Ectodermal cell (in vitro differentiated cells): ENCODE measurements at regions not wholly inside any gene's neighbourhood (a gene's known extent, or its start where the extent isn't known, plus 50 kb on each side); places are given as distances from the start of the nearest gene placed in this dataset.

Source experiments
- H3K27ac ChIP-seq: 2 replicates; pipeline ENCODE4 v1.7.0; 2013; ENCODE audit warnings: mild to moderate bottlenecking, low read depth, low read length; ENCODE audit not compliant: insufficient read depth, poor library complexity, severe bottlenecking
- H3K27me3 ChIP-seq: 2 replicates; pipeline ENCODE4 v1.7.0; 2013; ENCODE audit warnings: mild to moderate bottlenecking, low read length; ENCODE audit not compliant: insufficient read depth, control insufficient read depth, poor library complexity, severe bottlenecking
- H3K36me3 ChIP-seq: one replicate; pipeline ENCODE4 v1.7.0; 2013; ENCODE audit warnings: low read length; ENCODE audit not compliant: control insufficient read depth, insufficient read depth
- H3K4me1 ChIP-seq: one replicate; pipeline ENCODE4 v1.7.0; 2013; ENCODE audit warnings: low read length; ENCODE audit not compliant: control insufficient read depth, insufficient read depth
- H3K4me3 ChIP-seq: 2 replicates; pipeline ENCODE4 v1.7.0; 2013; ENCODE audit warnings: low read depth, low read length, control low read depth; ENCODE audit not compliant: insufficient read depth
- H3K9me3 ChIP-seq: 2 replicates; pipeline ENCODE4 v1.7.0; 2013; ENCODE audit warnings: mild to moderate bottlenecking, low read length, moderate library complexity; ENCODE audit not compliant: control insufficient read depth
- WGBS, 2 experiments: methylation state at CpG; one replicate each; pipeline ENCODE4 v1.1.7; 2013; ENCODE audit warnings: missing lambda C conversion rate in 2 of 2; 5-methylcytosine and 5-hydroxymethylcytosine counted together

DNA sequence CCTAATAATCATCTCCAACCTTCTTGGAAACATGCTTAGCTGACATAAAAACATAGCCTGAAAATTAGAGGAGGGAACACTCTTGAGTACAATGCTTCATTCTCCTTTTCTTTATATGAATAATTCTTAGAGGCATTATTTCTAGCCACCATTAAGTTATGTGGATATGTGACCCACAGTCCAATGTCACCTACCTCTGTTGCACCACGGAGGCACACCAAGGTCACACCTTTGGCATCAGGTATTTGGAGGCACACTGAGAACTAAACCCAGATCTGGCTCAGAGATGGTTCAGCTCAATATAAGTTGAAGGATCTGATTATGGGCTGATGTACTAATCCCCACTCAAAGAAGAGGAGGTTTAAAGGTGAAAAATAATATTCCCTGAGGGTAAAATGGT, 385.1 kb downstream of the POM121L12 start:
- Histone ChIP-seq H3K4me3 (no peak overlapping the region), H3K27ac (no peak overlapping the region), H3K27me3 (no peaks in the 10 kb centered on the region), H3K9me3 (no peaks in the 10 kb centered on the region), H3K36me3 (no peaks in the 10 kb centered on the region), H3K4me1 (no peaks in the 10 kb centered on the region)
- WGBS, 2 experiments: 96 to 100% methylated on average over 1 of the region's 1 CpG

- H3K36me3 ChIP-seq: no peaks in the 10 kb centered on the region
- H3K4me1 ChIP-seq: no peaks in the 10 kb centered on the region
- H3K27ac ChIP-seq: no peak overlapping the region
- no peak overlapping the region for H3K4me3 ChIP-seq
- H3K9me3 ChIP-seq: no peaks in the 10 kb centered on the region
- no peaks in the 10 kb centered on the region for H3K27me3 ChIP-seq
- 67 to 69% methylated on average over 4 of the region's 5 CpGs for WGBS, 2 experiments
Observed at GRCh38 chr7:53422291-53422690, 386.9 kb downstream of the POM121L12 start.

GRCh38 chr7:53426145-53426750, 390.8 kb downstream of the POM121L12 start:
- no peaks in the 10 kb centered on the region for H3K27me3 ChIP-seq
- WGBS, 2 experiments: 89% methylated on average over 6 of the region's 6 CpGs
- H3K4me1 ChIP-seq: no peaks in the 10 kb centered on the region

GRCh38 chr7:53428045-53428444, 392.6 kb downstream of the POM121L12 start:
- Histone ChIP-seq H3K9me3 (no peaks in the 10 kb centered on the region), H3K4me1 (no peaks in the 10 kb centered on the region), H3K27ac (no peak overlapping the region), H3K27me3 (no peaks in the 10 kb centered on the region), H3K36me3 (no peaks in the 10 kb centered on the region), H3K4me3 (no peak overlapping the region)
- WGBS, 2 experiments: 88 to 90% methylated on average over 5 of the region's 5 CpGs

More at GRCh38 chr7:53426145-53426750, 390.8 kb downstream of the POM121L12 start:
- H3K9me3 ChIP-seq: no peaks in the 10 kb centered on the region
- H3K36me3 ChIP-seq: no peaks in the 10 kb centered on the region
- no peak overlapping the region for H3K4me3 ChIP-seq
- no peak overlapping the region for H3K27ac ChIP-seq

DNA sequence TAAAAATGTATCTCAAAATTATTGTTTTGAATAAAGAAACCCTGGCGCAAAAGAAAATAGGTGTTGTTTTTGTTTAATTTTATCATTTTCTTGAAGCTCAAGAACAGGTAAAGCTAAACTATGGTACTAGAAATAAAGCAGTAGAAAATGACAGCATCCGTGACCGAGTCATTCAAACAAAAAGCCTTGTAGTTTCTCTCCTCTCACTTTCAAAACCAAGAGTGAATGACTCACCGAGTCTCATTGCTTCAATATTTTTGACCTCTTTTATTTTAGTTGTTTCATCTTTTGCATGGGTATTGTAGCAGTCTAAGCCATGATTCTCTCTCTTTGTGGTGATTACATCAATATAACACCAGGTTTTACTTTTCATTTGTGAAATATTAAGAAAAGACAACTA, 396.5 kb downstream of the POM121L12 start:
- Histone ChIP-seq H3K4me3 (no peak overlapping the region), H3K36me3 (no peaks in the 10 kb centered on the region), H3K4me1 (no peaks in the 10 kb centered on the region), H3K27me3 (no peaks in the 10 kb centered on the region), H3K27ac (no peak overlapping the region), H3K9me3 (no peaks in the 10 kb centered on the region)
- WGBS, 2 experiments: 85 to 87% methylated on average over 4 of the region's 4 CpGs

DNA sequence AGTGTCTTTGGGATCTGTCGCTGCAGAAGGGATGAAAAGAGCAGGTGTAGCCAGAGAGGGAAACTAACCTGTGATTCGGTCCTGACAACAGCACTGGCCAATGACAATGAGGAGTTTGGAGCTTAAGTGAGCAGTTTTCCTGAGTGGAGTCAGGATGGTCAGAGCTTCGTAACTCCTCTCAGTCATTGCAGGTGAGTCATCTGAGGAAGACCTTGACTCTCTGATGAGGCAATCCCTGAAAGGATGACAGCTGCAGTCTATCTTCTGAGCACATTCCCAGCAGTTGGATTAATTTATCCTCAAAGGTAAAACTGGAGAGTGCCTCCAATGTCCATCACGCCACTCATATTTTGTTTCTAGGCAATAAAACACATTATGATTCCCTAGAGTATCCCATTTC, 401.9 kb downstream of the POM121L12 start:
- Histone ChIP-seq H3K9me3 (no peaks in the 10 kb centered on the region), H3K4me1 (no peaks in the 10 kb centered on the region), H3K27me3 (no peaks in the 10 kb centered on the region), H3K4me3 (no peak overlapping the region), H3K36me3 (no peaks in the 10 kb centered on the region), H3K27ac (no peak overlapping the region)
- 92 to 93% methylated on average over 4 of the region's 4 CpGs for WGBS, 2 experiments

DNA sequence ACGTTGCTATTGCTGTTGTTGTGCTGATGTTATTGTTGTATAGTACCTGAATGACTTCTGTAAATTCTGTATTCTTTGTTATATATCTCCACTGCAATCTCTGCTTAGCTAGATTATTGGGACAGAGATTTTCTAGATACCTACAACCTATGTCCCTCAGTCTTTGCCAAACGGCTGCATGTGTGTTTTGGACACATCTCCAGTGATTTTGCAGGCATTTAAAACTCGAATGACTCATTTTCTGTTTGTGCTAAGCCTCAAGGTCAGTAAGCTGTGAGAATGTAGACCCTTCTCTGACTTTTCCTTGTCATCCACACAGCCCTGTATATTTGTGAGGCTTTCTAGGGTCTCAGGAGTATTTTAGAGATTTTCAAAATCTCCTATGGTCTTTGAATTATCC, 410.7 kb downstream of the POM121L12 start:
- no peak overlapping the region for H3K4me3 ChIP-seq
- no peaks in the 10 kb centered on the region for H3K27me3 ChIP-seq
- H3K27ac ChIP-seq: no peak overlapping the region
- WGBS, 2 experiments: 81 to 94% methylated on average over 2 to 3 of the region's 3 CpGs
- no peaks in the 10 kb centered on the region for H3K36me3 ChIP-seq
- no peaks in the 10 kb centered on the region for H3K9me3 ChIP-seq
- H3K4me1 ChIP-seq: no peaks in the 10 kb centered on the region

DNA sequence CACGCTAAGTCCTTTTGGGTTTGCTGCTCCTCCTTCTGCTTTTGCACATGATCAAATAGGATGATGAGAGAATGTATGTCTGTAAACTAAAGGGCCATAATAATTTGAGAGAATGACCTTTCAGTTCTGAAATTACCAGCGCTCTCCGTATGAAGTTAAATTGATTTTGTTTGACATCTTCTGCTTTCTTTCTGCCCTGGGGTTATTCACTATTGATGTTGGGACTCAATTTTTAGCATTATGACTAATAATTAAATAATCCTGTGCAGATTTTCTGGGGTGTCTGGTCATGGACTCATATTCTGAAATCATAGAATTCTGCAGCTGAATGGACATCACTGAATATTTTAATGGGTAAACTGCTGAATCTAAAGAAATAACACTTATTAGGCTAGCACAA, 423.2 kb downstream of the POM121L12 start:
- no peak overlapping the region for H3K27ac ChIP-seq
- no peaks in the 10 kb centered on the region for H3K36me3 ChIP-seq
- no peak overlapping the region for H3K4me3 ChIP-seq
- 91 to 98% methylated on average over 3 of the region's 3 CpGs for WGBS, 2 experiments
- no peaks in the 10 kb centered on the region for H3K4me1 ChIP-seq
- no peaks in the 10 kb centered on the region for H3K9me3 ChIP-seq
- no peaks in the 10 kb centered on the region for H3K27me3 ChIP-seq

DNA sequence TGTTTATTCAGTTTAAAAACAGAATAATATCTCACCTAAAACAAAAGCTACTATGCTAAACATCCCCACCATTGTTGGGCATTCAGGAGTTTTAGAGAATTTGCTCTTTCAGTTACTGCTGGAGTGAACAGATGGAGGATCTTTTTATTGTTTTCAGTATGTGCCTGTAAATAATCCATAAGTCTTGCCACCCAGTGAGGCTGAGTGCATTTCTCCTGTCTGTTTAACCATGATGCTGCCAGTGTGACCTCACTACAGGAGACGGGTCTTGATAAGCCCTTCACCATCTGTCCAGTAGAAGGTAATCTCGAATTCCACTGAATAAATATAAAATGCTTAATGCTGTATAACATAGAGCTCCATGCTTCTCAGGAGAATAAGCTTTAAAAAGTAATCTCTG, 430.9 kb downstream of the POM121L12 start:
- WGBS, 2 experiments: 88 to 93% methylated on average over 1 of the region's 2 CpGs
- no peaks in the 10 kb centered on the region for H3K4me1 ChIP-seq
- H3K9me3 ChIP-seq: no peaks in the 10 kb centered on the region
- no peak overlapping the region for H3K27ac ChIP-seq
- H3K4me3 ChIP-seq: no peak overlapping the region
- H3K27me3 ChIP-seq: no peaks in the 10 kb centered on the region
- no peaks in the 10 kb centered on the region for H3K36me3 ChIP-seq

- Histone ChIP-seq H3K4me3 (no peak overlapping the region), H3K36me3 (no peaks in the 10 kb centered on the region), H3K4me1 (no peaks in the 10 kb centered on the region), H3K27ac (no peak overlapping the region), H3K9me3 (no peaks in the 10 kb centered on the region), H3K27me3 (no peaks in the 10 kb centered on the region)
- WGBS, 2 experiments: 98 to 100% methylated on average over 1 to 4 of the region's 4 CpGs
Observed at GRCh38 chr7:53470336-53470970, 435.0 kb downstream of the POM121L12 start.
